Lung (tissue), 11 donors: ENCODE measurements at regions not wholly inside any gene's neighbourhood (a gene's known extent, or its start where the extent isn't known, plus 50 kb on each side); places are given as distances from the start of the nearest gene placed in this dataset.
A peak's percentile ranks its signal among the peaks of the same experiment; 100 is the strongest.
"Not testable (repeated sequence)": the region's sequence is repeated elsewhere in the genome, so short reads cannot be mapped to it uniquely, and the experiment has no call there.

Source experiments
- ATAC-seq: fragments of 200-7000 bp; cut with Tn5 transposase; one replicate; pipeline ENCODE4 v1.9.1; 2020; ENCODE audit warnings: moderate number of reproducible peaks; ENCODE audit not compliant: insufficient read depth, low FRiP score
- DNase-seq, 3 donors: peaks; one replicate each; pipeline ENCODE4 v3.0.0-alpha.2; 2013 to 2017
- H3K27ac ChIP-seq, 2 donors: one replicate each; pipeline ENCODE4 v1.5.1; 2013; ENCODE audit warnings: mild to moderate bottlenecking in 2 of 2, moderate library complexity in 2 of 2, control low read depth in 1 of 2, inconsistent platforms in 1 of 2, low read depth in 1 of 2, low read length in 1 of 2
- H3K27me3 ChIP-seq, 3 donors: one replicate each; pipeline ENCODE4 v1.5.1; 2013; ENCODE audit warnings: low read length in 2 of 3; ENCODE audit not compliant: control insufficient read depth in 3 of 3, insufficient read depth in 3 of 3
- H3K36me3 ChIP-seq, 4 donors: one replicate each; pipeline ENCODE4 v1.5.1; 2013; ENCODE audit warnings: low read length in 4 of 4, mild to moderate bottlenecking in 1 of 4, moderate library complexity in 1 of 4; ENCODE audit not compliant: control insufficient read depth in 4 of 4, insufficient read depth in 4 of 4
- H3K4me1 ChIP-seq, 5 donors: one replicate each; pipeline ENCODE4 v1.5.1; 2013; ENCODE audit warnings: low read length in 5 of 5, mild to moderate bottlenecking in 2 of 5, moderate library complexity in 1 of 5; ENCODE audit not compliant: control insufficient read depth in 5 of 5, insufficient read depth in 5 of 5
- H3K4me3 ChIP-seq: one replicate; pipeline ENCODE4 v1.5.1; 2013; ENCODE audit warnings: mild to moderate bottlenecking, control low read depth, moderate library complexity
- H3K9ac ChIP-seq, 2 donors: one replicate each; pipeline ENCODE4 v1.5.1; 2013; ENCODE audit warnings: low read length in 2 of 2, control low read depth in 1 of 2; ENCODE audit not compliant: insufficient read depth in 1 of 2
- H3K9me3 ChIP-seq, 4 donors: one replicate each; pipeline ENCODE4 v1.5.1; 2013; ENCODE audit warnings: low read length in 3 of 4, mild to moderate bottlenecking in 1 of 4, moderate library complexity in 1 of 4; ENCODE audit not compliant: control insufficient read depth in 4 of 4, insufficient read depth in 3 of 4
- WGBS, 2 donors: extraction: QIAGEN DNeasy Blood & Tissue Kit; methylation state at CpG; one replicate each; pipeline ENCODE4 v1.1.7; 2013; 5-methylcytosine and 5-hydroxymethylcytosine counted together
- TF ChIP-seq, protein P1 (sequence below): IDR thresholded peaks from 2 replicates; pipeline ENCODE4 v1.5.1; 2012; ENCODE audit warnings: mild to moderate bottlenecking; ENCODE audit errors: control extremely low read depth, extremely low read depth
- donor health status: control.
- donor health status: control.
- donor health status: Bipolar disorder and iron deficiency.
- donor health status: healthy.
- donor health status: DM: yes; HTN: yes; CAD: no.

DNA sequence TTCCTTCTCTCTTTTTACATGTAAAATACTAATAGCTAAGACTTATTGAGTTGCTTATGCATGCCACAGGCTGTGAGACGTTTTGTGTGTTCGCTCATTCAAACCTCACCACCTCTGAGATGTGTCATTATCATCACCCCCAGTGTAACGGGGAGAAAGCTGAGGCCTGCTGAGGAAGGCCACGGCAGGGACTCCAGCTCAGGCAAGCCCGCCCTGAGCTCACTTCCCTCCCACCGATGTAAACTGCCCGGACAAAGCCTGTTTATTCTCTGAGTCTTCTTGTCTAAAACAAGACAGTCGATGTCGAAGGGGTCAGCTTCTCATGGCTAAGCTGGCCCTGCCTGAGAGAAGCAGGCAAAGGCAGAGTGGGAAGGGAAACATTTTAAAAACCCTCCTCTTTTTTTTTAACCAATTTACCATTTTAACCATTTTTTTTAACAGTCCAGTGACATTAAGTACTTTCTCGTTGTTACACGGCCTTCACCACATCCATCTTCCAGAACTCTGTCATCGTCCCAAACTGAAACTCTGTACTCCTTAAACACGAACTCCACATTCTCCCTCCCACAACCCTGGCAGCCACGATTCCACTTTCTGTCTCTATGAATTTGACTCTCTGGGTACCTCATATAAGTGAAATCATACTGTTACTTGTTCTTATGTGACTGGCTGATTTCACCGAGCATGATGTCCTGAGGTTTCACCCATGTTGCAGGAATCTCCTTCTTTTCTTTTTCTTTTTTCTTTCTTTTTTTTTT, 204.8 kb upstream of the GALNT2 start:
- ATAC-seq: no peak
- 64 to 67% methylated on average over 15 of the region's 15 CpGs for WGBS, 2 donors
- no peak overlapping the region for H3K27ac ChIP-seq

DNA sequence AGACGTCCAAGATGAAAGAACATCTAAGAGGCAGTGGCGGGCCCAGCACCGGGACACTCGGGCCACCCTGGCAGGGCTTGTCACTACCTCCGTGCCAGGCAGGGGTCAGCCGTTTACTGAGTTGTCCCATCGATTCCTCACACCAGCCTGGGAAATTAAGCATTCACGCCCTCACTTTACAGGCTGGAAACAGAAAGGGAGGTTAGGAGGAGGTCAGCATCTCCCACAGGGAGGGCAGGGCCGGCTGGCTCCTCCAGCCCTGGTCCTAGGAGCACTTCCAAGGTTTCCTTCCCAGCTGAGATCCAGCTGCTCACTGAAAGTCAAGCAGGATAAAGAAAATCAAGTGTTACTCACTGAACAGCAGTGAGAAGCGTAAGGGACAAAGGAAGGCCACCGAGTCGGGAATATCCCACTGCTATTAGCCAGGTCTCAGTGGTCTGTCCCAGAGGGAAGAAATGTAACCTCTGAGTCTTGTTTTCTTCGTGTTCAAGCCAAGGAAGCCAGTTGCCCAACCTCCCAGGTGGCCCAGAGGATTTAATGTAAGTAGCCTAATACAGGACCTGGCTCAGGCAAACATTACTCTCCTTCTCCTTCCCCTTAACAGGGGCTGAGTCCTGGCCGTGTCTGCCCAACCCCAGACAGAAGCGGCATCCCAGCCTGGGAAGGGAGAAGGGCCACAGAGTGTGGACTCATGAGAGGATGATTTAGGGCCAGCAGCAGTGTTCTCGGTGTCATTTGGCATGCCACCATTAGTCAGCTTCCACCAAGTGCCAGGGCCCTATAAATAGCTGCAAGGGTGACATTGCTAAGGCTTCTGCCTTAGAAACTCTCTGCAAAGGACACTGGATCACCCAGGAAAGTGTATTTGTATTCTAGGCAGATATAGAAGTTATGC, 203.1 kb upstream of the GALNT2 start:
- peak overlapping the region in 1 of 2 donors; percentile 90 for H3K27ac ChIP-seq
- TF ChIP-seq, protein P1, sequence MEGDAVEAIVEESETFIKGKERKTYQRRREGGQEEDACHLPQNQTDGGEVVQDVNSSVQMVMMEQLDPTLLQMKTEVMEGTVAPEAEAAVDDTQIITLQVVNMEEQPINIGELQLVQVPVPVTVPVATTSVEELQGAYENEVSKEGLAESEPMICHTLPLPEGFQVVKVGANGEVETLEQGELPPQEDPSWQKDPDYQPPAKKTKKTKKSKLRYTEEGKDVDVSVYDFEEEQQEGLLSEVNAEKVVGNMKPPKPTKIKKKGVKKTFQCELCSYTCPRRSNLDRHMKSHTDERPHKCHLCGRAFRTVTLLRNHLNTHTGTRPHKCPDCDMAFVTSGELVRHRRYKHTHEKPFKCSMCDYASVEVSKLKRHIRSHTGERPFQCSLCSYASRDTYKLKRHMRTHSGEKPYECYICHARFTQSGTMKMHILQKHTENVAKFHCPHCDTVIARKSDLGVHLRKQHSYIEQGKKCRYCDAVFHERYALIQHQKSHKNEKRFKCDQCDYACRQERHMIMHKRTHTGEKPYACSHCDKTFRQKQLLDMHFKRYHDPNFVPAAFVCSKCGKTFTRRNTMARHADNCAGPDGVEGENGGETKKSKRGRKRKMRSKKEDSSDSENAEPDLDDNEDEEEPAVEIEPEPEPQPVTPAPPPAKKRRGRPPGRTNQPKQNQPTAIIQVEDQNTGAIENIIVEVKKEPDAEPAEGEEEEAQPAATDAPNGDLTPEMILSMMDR: no peak
- H3K4me1 ChIP-seq: no peaks in the 10 kb centered on the region
- H3K9me3 ChIP-seq: peaks cover 0 to 2% (median 0%) of the 10 kb centered on the region in 4 donors
- H3K9ac ChIP-seq: no peak overlapping the region
- H3K4me3 ChIP-seq: no peak overlapping the region
- peaks cover 0 to 2% (median 0%) of the 10 kb centered on the region in 3 donors for H3K27me3 ChIP-seq
- 80 to 83% methylated on average over 16 of the region's 16 CpGs for WGBS, 2 donors
- no peak for ATAC-seq
- H3K36me3 ChIP-seq: no peaks in the 10 kb centered on the region
- no peak for DNase-seq

More for the DNA sequence above, 204.8 kb upstream of the GALNT2 start:
- Histone ChIP-seq H3K9me3 (peaks cover 0 to 2% (median 0%) of the 10 kb centered on the region in 4 donors), H3K36me3 (no peaks in the 10 kb centered on the region), H3K4me1 (no peaks in the 10 kb centered on the region), H3K4me3 (no peak overlapping the region), H3K27me3 (peaks cover 0 to 2% (median 0%) of the 10 kb centered on the region in 3 donors), H3K9ac (no peak overlapping the region)
- peak in 2 of 3 donors; percentile 13 to 43 for DNase-seq
- TF ChIP-seq, protein P1: no peak

DNA sequence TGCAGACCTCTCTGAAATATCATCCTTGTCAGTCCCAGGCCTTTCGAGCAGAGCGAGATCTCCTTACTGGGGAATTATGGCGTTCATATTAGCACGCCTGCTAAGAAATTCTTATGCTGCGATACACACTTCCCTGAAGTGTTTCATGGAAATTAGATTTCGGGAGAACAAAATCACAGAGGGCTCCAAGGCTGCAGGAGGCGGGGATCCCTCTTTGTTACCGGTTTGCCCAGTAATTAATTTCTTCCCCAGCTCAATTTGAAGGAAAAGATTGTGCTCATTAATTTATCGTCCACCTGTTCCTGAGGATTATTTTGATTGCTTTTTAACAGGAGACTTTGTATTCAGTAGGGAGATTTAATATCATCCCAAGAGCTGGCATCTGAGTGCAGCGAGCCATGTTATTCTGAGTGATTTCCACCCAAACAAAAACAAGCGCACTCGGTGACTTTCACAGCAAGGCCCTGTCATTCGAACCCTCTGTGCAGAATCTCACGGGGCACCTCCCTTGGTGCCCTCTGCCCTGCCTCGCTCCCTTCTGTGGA, 202.3 kb upstream of the GALNT2 start:
- ATAC-seq: no peak
- DNase-seq: no peak
- no peaks in the 10 kb centered on the region for H3K4me1 ChIP-seq
- H3K4me3 ChIP-seq: no peak overlapping the region
- 93 to 96% methylated on average over 15 of the region's 15 CpGs for WGBS, 2 donors
- H3K9me3 ChIP-seq: peaks cover 0 to 2% (median 0%) of the 10 kb centered on the region in 4 donors
- no peaks in the 10 kb centered on the region for H3K36me3 ChIP-seq
- TF ChIP-seq, protein P1: no peak
- peaks cover 0 to 2% (median 0%) of the 10 kb centered on the region in 3 donors for H3K27me3 ChIP-seq
- peak overlapping the region in 1 of 2 donors; percentile 90 for H3K27ac ChIP-seq
- H3K9ac ChIP-seq: no peak overlapping the region

DNA sequence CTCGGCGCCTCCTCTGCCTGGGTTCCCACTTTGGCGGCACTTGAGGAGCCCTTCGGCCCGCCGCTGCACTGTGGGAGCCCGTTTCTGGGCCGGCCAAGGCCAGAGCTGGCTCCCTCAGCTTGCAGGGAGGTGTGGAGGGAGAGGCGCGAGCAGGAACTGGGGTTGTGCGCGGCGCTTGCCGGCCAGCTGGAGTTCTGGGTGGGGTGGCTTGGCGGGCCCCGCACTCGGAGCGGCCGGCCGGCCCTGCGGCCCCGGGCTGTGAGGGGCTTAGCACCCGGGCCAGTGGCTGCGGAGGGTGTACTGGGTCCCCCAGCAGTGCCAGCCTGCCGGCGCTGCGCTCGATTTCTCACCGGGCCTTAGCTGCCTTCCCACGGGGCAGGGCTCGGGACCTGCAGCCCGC, 201.7 kb upstream of the GALNT2 start:
- DNase-seq, H3K9me3 ChIP-seq, H3K4me3 ChIP-seq, H3K36me3 ChIP-seq, H3K27me3 ChIP-seq, H3K9ac ChIP-seq, H3K4me1 ChIP-seq, ATAC-seq: not testable (repeated sequence)
- WGBS, 2 donors: 92 to 95% methylated on average over 19 to 32 of the region's 32 CpGs
- H3K27ac ChIP-seq: peak overlapping the region in 1 of 2 donors; percentile 90
